Activated CD4-positive, alpha-beta T cell treated with anti-CD3 and anti-CD28 coated beads, Interleukin-2, amount 50 U/mL, for 4 hours (primary cell): ENCODE measurements at regions not wholly inside any gene's neighbourhood (a gene's known extent, or its start where the extent isn't known, plus 50 kb on each side); places are given as distances from the start of the nearest gene placed in this dataset.

Experiments used
- DNase-seq, 2 experiments: peaks; one replicate each; pipeline ENCODE4 v3.0.0-alpha.2; 2020

DNA sequence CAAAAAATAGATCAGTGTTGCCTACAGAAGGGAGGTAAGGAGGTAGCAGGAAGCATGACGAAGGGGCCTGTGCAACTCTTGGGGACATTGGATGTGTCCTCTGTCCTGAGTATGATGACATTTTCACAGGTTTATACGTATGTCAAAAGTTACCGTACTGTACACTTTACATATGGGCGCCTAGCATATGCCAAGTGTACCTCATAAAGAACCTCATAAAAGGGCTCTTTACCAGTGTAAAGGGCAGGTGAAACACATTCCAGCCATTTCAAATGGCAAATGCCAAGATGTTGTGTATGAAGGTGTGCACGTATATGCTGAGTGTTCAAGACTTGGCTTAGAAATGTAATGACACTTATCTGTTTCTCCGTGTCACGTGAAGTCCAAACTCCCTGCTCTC, 573.4 kb downstream of the EFNB2 start:
- DNase-seq = no peak

GRCh38 chr13:105961438-105961837, 574.0 kb downstream of the EFNB2 start:
- no peak for DNase-seq

DNA sequence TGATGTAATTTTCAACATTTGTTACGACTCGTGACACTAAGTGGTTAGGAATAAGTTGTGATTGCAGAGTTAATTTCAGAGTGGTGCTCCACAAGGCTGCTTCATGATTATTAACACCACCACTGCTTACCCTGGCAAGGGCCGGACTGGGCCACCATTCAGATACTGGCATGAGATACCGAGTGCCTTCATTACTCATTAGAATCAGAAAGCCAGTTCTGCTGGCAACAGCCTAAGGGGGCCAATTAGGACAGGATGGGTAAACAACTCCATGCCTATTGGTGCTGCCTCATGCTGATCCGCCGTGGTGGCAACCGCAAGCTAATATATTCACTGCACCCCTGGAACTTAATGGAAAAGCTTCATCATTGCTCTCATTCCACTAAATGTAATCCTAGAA, 575.1 kb downstream of the EFNB2 start:
- DNase-seq = no peak

DNA sequence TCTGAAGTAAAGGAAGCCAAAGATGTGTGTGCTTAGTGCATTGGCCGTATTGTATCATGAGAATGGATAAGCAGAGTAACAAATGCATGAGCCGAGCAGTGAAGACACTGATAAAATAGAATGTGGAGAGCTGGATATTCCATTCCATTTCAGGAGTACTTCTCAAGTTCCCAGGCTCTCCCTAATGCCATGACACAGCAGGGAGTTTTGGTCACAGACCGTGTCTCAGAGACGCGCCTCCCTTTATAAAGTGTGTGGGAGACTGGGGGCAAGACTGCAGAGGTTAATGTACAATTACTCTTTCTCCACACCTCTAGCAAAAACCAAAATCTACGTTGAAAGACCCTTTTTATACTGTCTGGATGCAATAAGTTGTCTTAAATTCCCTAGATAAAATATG, 575.6 kb downstream of the EFNB2 start:
- DNase-seq = no peak

- DNase-seq = no peak
Measured at GRCh38 chr13:105957769-105958438, 577.6 kb downstream of the EFNB2 start.

DNA sequence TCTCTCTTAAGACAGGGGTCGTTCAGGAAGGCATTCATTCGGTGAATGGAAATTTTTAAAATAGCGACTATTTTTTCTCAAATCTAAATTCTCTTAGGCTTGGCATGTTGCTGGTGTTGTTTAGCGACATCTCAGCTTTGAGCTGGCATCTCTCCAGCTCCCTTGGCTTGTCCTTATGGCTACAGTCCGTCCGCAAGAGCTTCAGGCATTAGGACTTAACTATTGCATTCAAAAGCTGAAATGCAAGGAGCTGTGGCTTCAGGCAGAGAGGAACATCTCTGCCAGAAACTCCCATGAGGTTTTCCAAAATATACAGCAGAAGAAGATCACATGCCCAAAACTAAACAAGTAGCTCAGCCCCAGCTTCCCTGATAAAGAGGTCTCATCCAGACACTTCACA, 578.5 kb downstream of the EFNB2 start:
- DNase-seq = no peak

GRCh38 chr13:105952973-105953290, 582.5 kb downstream of the EFNB2 start:
- DNase-seq = no peak

DNA sequence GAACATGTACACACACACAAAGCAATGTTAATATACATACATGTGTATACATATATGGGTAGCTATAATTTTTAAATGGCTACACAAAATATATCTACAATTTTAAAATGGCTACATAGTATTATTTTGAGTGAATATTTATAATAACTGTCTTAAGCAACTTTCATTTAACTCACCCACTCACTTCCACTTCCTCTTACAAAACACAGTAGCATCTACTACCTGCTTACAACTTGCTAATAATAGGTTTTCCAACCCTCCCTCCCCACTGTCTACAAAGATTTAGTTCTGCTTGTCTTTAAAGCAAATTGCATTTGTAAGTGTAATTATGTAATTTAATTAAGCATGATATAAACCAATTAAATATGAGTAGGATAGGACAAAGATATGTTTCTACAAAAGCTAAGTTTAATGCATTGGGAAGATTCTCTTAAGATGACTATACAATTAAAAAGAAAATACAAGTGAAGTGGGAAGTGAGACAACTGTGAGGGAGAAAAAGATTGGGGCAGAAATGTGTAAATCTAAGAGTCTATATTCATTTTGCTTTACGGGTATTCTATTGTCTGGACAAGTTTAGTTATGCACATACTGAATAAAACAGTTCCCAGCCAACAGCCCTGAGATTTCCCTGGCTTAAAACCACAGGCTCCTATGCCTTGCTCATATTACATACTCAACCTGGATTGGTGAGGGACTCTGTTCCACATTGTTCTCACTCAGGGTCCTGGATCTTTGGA, 583.1 kb downstream of the EFNB2 start:
- no peak for DNase-seq

GRCh38 chr13:105948143-105948542, 587.3 kb downstream of the EFNB2 start:
- no peak for DNase-seq

DNA sequence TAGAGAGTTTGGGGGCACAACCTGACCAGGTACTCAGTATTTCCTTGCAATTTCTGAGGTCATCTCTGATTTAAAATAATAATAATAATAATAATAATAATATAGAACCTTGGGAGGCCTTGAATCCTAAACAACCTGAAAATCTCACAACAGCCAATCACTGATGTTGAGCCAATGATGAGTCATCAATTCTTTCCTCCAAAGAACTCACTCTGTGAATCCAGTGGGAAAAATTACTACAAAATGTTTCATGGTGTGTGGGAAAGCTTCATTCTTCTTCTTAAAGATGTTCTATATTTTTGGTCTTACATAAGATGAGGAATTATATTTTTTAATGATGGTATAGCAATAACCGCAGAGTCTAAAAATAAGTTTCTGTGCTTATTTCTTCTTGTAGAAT, 594.6 kb downstream of the EFNB2 start:
- DNase-seq = no peak

DNA sequence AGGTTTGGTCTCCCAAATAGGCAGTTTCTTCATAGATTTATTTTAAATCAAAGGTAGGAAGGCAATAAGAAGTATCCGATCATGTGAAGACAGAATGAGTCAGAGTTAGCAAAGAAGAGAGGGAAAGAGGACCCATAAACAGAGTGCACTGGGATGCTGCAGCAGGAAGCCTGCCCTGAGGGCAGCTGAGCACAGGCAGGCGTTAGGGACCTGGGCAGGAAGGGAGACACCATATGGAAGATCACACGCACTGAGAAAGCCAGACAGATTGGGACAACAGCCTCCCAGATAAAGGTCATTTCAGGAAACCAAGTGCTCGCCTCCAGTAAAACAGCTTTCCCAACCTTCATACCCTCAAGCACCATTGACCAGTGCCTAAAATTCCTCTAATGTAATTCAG, 598.0 kb downstream of the EFNB2 start:
- no peak for DNase-seq

DNA sequence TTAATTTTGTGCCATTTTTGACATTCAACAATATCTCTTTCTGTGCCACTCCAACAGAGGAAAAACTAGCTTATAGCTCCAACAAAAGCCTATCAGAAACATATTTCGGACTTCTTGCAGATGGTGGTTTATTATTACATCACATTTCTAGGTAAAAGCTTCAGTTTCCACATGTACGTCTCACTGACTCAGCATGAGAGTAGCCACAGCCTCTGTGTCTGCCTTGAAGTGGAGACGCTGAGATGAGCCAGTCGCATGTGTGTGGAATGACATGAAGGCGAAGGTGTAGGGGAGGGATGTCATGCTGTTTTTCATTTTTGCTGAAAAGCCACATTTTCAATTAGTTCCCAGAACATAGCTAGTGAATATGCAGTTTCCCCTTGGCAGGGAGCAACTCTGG, 598.6 kb downstream of the EFNB2 start:
- no peak for DNase-seq

GRCh38 chr13:105929505-105929904, 606.0 kb downstream of the EFNB2 start:
- DNase-seq = no peak

DNA sequence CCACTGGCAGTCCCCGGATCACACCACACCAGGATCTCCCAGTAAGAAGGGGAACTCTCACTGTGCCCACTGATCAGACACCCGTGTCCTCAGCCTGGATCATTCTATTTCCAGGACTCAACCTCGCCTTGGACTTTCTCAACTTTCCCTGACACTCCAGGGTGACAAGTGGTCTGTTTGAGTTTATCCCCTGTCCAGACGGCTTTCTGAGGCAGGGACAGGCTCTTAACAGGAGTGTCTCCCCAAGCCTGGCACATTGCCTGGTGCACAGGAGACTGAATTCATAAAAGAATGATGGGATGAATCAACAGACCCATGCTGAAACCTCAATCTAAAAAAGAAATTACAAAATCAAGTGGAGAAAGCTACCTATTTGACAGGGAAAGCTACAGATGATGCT, 606.6 kb downstream of the EFNB2 start:
- DNase-seq = no peak

- no peak for DNase-seq
Measured at GRCh38 chr13:105928048-105928447, 607.4 kb downstream of the EFNB2 start.

GRCh38 chr13:105925496-105925895, 610.0 kb downstream of the EFNB2 start:
- DNase-seq = no peak

DNA sequence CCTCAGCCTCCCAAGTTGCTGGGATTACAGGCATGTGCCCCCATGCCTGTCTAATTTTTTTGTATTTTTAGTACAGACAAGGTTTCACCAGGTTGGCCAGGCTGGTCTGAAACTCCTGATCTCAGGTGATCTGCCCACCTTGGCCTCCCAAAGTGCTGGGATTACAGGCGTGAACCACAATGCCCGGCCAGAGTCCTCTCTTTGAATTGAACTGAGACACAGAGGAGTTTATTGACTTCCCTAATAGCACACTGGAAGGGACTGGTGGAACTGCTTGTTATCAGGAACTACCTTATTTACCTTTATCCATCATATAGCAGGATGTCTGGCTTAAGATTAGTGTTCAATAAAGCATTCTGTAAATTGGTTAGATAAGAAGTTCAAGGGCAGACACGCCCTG, 613.8 kb downstream of the EFNB2 start:
- no peak for DNase-seq

DNA sequence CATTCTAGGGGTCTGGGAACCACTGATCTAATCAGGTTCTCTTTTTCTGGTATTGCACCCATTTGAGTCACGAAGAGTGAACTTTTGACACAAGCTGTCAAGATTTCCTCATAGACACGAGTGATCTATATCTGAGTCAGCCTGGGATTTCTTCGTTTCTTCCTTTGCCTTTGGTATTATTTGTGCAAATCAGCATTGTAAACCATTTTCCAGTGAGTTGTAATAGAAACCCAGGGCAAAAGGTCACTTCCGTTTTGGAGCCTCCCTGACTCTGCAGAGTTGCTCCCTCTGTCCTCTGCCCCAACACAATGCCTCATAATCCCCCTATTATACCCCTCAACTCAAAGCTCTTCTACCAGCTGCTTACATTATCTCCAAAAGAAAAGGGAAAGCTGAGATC, 615.1 kb downstream of the EFNB2 start:
- DNase-seq = no peak

DNA sequence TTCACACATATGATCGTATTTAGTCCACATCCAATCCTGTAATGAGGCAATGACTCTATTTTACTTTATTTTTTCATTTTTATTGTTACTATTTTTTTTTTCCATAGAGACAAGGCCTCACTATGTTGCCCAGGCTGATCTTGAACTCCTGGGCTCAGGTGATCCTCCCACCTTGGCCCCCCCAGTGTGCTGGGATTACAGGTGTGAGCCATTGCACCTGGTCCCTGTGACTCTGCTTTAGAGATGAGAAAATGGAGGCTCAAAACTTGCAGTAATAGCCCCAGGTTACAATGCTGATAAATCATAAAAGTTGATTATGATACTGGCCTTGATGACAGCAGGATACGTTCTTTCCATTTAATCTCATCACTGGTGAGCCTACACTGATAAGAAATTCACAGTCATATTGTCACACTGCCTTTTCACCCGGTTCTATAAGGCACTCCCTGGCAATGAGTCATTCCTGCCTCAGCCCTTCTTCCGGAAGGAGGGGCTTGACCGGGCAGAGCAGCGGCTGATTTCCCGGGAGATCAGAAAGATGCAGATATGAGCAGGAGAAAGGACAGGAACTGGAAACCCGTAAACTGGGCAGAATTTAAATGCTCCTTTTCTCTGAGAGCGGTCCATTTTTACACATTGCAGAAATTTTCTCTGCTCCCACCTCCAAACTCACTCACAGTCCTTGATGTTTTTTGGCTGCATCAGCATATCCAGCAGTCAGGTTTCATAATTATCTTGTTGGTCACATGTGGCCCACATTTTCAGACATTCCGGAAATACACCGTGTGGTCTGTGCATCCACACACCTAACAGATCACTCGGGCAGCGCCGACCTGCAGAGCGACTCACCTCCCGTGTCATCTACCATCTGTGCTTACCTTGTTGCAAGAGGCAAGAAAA, 616.4 kb downstream of the EFNB2 start:
- DNase-seq = no peak

DNA sequence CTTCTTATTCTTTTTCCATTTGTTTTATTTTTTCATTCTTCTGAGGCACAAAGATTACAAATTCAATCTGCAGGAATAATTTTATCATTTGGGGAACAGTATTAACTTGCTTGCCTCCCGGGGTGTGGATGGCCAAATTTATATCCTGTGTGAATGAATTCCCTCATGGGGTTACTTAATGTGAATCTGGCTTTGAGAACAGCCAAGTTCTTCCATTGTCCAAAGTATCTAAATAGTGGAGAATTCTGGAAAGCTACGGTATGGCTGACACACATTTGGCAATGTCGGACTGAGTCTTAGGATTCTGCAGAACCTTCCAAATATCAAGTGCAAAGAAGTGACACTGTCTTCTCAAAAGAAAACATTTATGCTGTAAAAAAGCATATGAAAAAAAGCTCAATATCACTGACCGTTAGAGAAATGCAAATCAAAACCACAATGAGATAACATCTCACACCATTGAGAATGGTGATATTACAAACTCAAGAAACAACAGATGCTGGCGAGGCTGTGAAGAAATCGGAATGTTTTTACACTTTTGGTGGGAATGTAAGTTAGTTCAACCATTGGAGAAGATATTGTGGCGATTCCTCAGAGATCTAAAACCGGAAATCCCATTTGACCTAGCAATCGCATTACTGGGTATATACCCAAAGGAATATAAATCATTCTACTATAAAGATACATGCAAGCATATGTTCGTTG, 620.2 kb downstream of the EFNB2 start:
- no peak for DNase-seq

DNA sequence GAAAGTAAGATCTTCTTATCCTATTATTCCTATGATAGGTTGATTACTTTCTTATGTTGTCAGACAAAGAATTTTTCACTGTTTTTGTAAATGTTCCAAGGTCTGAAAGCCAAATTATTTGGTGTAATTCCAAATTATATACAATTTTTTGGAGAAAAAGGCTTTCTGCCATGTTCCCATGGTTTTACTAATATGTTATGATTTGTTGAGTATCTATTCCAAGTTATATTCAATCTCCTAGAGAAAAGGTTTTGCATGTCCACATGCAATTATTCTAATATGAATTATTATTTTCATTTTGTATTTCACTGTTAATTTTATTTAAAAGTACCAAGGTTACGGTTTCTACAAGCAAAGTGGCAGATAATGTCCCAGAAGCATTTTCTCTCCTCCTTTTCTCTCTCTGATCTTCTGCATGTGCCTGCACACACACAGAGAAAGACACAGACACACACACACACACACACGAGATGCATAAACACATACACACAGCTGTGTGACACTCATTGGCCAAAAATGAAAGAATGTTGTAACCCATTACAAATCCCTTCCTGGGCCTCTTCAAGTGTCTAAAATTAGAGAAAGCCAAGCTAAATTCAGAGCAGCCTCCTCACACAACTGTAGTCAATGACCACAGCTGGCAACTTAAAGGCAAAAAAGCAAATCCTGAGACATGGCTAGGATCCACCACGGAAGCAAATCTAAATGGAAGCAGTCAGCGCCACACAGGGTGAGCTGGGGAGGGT, 621.0 kb downstream of the EFNB2 start:
- DNase-seq = no peak

- DNase-seq = no peak
Measured at GRCh38 chr13:105908586-105908985, 626.9 kb downstream of the EFNB2 start.
